ENCODE measurements at regions not wholly inside any gene's neighbourhood (a gene's known extent, or its start where the extent isn't known, plus 50 kb on each side); places are given as distances from the start of the nearest gene placed in this dataset.

GRCh38 chr6:105991561-105992314 is 94.4 kb upstream of the PRDM1 start:
- no peak for DNase-seq (ENCODE audit: low read depth in 1 of 2, low spot score in 1 of 2)

- DNase-seq (ENCODE audit: low read depth in 1 of 2, low spot score in 1 of 2) = no peak
These were observed 96.0 kb upstream of the PRDM1 start for GRCh38 chr6:105990151-105990550.

GRCh38 chr6:105988812-105989577 is 97.1 kb upstream of the PRDM1 start:
- no peak for DNase-seq (ENCODE audit: low read depth in 1 of 2, low spot score in 1 of 2)

GRCh38 chr6:105988321-105988720 is 97.8 kb upstream of the PRDM1 start:
- no peak for DNase-seq (ENCODE audit: low read depth in 1 of 2, low spot score in 1 of 2)

DNA sequence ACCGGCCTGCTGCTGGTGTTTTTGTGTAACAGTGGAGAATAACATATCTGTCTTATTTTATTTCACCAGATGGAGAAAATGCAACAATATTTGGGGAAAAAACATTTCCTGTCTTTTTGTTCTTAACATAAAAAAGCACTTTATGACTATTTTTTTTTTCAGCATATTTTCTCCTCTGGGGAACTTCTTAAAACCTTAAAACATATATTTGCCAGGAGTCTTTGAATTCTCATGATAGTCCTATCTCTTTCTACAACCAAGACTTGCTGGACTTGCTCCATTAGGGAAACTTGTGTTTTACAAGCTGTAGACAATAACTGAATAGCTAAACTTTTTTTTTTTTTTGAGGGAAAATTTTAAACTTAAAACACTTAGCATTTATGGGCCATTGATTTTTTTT is 98.6 kb upstream of the PRDM1 start:
- no peak for DNase-seq (ENCODE audit: low read depth in 1 of 2, low spot score in 1 of 2)

GRCh38 chr6:105986998-105987397 is 99.1 kb upstream of the PRDM1 start:
- DNase-seq (ENCODE audit: low read depth in 1 of 2, low spot score in 1 of 2) = no peak

- no peak for DNase-seq (ENCODE audit: low read depth in 1 of 2, low spot score in 1 of 2)
These were observed 100.1 kb upstream of the PRDM1 start for GRCh38 chr6:105985816-105986632.

- DNase-seq (ENCODE audit: low read depth in 1 of 2, low spot score in 1 of 2) = no peak
These were observed 100.9 kb upstream of the PRDM1 start for GRCh38 chr6:105985098-105985815.

DNA sequence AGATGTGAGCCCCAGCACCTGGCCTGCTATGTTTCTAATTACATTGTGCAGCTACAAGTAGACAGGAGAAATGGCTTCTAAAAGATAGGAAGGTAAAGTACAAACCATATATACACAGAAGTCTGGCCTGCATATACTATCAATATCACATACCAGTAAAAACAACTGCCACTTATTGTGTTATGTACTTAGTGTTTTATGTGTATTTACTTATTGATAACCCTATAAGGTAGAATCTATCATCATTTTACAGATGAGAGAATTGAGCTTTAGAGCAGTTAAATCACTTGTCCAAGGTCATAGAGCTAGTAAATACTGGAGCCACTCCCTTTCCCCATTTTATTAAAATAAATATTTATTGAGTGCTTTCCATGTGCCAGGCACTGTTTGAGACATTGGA is 102.4 kb upstream of the PRDM1 start:
- no peak for DNase-seq (ENCODE audit: low read depth in 1 of 2, low spot score in 1 of 2)

DNA sequence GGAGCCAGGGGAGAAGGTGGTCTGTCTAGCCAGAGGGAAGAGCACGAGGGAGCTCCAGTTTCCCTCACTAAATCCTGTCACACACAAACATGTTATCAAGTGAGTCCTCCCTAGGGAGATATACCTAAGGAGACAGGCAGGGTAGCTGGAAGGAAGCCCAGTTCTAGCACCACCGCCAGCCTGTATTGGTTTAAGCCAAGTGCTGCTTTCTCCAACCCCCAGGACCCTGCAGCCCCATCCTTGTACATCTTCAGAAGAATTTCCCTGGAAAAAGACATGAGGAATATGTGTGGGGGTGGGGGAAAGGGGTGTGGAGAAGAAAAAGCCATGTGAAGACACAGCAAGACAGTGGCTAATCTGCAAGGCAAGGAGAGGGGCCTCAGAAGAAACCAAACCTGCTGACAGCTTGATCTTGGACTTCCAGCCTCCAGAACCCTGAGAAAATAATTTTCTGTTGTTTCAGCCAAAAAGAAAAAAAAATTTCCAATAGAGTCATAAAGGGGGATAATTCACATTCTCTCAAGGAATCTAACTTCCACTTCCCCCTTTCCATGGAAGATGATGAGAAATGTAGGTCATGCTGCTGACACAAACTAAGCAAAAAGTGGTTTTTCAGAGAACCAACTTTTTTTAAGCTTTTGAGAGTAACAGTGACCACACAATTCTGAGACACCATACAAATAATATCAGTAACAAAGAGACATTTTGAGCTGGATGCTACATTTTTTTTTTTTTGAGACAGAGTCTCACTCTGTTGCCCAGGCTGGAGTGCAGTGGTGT is 103.2 kb upstream of the PRDM1 start:
- DNase-seq (ENCODE audit: low read depth in 1 of 2, low spot score in 1 of 2) = no peak

- DNase-seq (ENCODE audit: low read depth in 1 of 2, low spot score in 1 of 2) = no peak
These were observed 104.2 kb upstream of the PRDM1 start for GRCh38 chr6:105981888-105982358.

GRCh38 chr6:105981002-105981887 is 104.9 kb upstream of the PRDM1 start:
- DNase-seq (ENCODE audit: low read depth in 1 of 2, low spot score in 1 of 2) = no peak

DNA sequence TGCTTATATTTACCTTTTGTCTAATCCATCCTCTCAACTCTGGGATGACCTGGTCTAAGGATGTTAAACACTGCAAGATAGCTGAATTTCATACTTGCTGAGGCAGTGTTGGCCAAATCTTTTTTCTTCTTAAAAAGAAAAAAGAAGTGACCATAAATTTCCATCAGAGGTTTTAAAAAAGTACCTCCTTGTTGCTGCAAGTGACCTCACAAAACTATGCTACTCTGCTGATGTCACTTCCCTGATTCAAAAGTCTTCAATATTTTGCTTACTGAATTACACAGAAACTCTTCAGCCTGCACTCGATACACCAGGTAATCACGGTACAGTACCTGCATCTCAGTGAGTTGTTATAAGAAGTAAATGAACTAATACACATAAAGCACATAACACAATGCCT is 107.2 kb upstream of the PRDM1 start:
- DNase-seq (ENCODE audit: low read depth in 1 of 2, low spot score in 1 of 2) = no peak

DNA sequence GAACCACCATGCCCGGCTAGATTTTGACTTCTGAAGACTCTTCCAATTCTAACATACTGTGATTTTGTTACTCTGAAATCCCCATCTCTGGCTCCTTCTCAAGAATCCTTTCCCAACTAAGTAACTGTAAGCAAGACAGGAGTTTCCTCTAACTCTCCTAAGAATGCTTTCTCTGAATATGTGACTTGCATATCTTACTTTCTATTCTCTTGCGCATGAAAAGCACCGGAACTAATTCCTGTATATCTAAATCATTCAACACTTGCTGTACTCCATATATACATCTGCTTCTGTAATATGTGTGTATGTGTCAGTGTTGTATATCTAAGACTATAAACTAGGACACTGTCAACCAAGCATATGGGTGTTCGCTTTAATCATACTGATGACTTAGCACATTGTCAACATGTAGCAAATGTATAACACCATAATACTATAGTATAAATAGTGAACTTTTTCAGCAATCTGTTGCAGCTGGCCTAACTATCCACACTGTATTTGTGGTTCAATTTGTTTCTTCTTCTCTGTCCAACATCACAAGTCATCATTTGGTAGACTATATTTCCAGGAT is 108.1 kb upstream of the PRDM1 start:
- no peak for DNase-seq (ENCODE audit: low read depth in 1 of 2, low spot score in 1 of 2)

DNA sequence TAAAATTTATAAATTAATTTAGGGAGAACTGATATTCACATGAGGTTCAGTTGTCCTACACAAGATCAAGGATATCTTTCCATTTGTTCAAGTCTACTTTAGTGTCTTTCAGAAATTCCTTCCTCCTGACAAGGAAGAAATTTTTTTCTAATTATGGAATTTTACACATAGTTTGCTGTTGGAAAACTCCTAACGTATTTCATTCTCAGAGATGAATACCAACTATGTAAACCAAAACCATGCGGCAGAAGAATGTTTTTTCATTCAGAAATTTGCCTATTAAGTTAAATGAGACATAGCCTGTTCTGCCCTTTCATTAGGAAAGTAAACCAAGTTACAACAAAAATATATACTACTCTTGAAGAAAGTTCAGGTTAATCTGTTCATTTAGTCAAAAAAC is 111.2 kb upstream of the PRDM1 start:
- DNase-seq (ENCODE audit: low read depth in 1 of 2, low spot score in 1 of 2) = no peak

DNA sequence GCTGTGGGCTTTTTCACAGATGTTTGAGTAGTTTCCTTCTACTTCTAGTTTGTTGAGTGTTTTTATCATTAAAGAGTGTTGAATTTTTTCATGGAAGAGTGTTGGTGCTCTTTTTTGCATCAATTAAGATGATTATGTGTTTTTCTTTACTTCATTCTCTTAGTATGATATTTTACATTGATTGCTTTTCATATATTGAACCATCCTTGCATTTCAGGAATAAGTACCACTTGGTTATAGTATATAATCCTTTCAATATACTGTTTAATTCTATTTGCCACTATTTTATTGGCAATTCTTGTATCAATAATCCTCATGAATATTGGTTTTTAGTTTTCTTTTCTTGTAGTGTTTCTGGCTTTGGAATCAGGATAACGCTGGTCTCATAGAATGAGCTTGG is 113.7 kb upstream of the PRDM1 start:
- no peak for DNase-seq (ENCODE audit: low read depth in 1 of 2, low spot score in 1 of 2)

GRCh38 chr6:105968603-105969333 is 117.4 kb upstream of the PRDM1 start:
- no peak for DNase-seq (ENCODE audit: low read depth in 1 of 2, low spot score in 1 of 2)

DNA sequence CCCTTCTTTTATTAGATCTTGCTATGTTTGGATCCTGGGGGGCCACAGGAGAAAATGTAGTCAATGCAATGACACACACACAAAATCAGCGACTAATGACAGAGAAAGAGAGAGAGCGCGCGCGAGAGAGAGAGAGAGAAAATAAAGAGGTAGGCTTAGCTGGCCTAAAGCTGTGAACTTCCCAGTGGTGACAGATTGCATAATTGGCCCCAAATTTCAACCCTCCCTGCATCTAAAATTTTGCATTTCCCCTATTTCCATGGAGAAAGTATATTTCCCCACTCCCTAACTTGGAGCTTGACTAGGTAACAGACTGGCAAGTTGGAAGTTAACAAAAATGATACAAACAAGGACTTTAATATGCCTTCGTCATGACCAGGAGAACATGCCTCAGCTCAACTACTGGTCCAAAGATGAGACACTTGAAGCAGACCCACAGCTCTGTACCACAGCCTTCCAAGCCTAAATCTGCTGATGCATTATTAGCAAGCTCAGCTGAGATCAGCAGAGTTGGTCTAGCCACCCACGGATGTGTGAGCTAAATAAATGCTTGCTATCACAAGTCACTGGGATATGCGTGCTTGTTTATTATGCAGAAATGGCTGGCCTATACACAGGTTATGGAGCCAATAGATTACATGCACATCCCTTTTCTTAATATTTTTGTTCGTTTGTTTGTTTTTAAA is 118.1 kb upstream of the PRDM1 start:
- DNase-seq (ENCODE audit: low read depth in 1 of 2, low spot score in 1 of 2) = no peak
